ENCODE measurements at regions not wholly inside any gene's neighbourhood (a gene's known extent, or its start where the extent isn't known, plus 50 kb on each side); places are given as distances from the start of the nearest gene placed in this dataset.

GRCh38 chr22:48579928-48580309 is 1247.8 kb downstream of the BRD1 start:
- TF ChIP-seq CTCF (IDR thresholded peaks at IDR 0.05; ENCODE audit: low read length) (no peak), EZH2 (optimal IDR thresholded peaks at IDR 0.05; ENCODE audit: low read depth, low read length) (no peak), EZH2phosphoT487 (IDR thresholded peaks at IDR 0.05; ENCODE audit: low read length) (no peak)

Data from MM.1S (cell line).